ENCODE measurements at regions not wholly inside any gene's neighbourhood (a gene's known extent, or its start where the extent isn't known, plus 50 kb on each side); places are given as distances from the start of the nearest gene placed in this dataset.
"Not testable (repeated sequence)": the region's sequence is repeated elsewhere in the genome, so short reads cannot be mapped to it uniquely, and the experiment has no call there.

DNA sequence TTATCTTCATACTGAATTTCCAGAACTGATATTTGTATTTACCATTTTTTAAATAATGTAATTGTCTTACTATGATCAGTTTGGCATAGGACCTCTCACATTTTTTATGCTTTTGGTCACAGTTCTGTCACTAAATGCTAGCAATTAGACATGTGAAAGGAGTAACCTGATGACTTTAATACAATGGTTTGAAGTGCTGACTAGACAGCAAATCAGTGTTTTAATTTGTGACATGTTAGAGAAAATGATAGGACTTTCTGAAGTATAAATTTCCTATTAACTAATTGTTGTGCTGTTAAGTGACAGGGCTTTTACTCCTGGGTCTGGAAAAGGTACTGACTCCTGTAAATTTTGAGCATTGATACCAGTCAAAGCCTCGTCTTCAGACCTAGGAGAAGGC is 117.5 kb downstream of the ZNF330 start:
- in situ Hi-C loops (cut with HindIII; ENCODE audit: low pct_unique_long_range_greater_than_20kb, low sequenced_read_pairs) = no loop called here
- DNase-seq (ENCODE audit: low read depth) = no peak

DNA sequence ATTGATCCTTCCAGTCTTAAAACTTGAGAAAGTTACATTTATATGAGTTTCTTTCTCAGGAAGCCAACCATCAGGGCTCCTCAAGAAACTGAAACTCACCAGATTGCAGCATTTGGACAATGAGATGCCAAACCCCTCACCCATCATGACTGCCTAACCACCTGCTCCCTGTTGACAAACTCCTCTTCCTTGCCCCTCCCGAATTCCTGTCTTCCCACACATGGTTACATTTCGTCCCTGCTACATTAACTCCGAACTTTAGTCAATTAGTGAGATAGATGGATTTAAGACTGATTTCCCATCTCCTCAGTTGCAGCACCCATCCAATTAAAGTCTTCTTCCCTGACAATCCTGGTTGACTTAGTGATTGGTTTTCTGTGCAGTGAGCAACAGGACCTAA is 118.7 kb downstream of the ZNF330 start:
- in situ Hi-C loops (cut with HindIII; ENCODE audit: low pct_unique_long_range_greater_than_20kb, low sequenced_read_pairs) = no loop called here
- DNase-seq (ENCODE audit: low read depth) = no peak

DNA sequence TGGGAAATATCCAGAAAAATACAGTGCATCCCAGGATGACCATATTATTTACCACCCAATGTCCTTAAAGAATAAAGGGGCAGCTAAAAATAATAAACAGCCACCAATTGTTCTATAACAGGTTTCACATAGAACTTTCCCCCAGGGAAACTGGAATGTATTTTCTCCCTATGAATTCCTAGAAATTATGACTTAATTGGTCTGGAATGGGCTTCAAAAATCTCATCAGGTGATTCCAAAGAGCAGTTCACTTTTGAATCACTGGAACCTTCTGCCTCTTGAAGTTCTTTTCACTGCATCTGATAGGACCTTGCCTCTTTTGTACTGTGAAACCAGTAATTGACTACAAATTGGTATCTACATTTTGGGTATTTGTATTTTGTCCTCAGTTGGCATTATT is 119.3 kb downstream of the ZNF330 start:
- no peak for DNase-seq (ENCODE audit: low read depth)
- in situ Hi-C loops (cut with HindIII; ENCODE audit: low pct_unique_long_range_greater_than_20kb, low sequenced_read_pairs) = no loop called here

DNA sequence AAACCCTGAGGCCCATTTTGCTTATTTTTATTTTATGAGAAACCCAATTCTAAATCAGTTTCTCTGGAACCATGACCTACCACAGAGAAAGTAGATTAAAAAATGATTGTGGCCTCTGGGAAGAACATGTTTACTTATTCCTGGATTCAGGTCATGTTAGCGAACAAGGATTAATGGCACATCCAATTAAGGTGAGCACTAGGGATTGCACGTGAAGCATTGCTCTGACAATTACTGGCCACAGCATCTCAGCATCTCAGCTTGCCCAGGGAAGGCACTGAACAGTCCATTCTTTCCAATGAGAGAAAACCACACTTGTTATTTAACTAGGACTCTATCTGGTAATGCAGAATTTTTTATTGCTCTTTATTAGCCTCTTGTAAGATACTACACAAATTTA is 119.8 kb downstream of the ZNF330 start:
- in situ Hi-C loops (cut with HindIII; ENCODE audit: low pct_unique_long_range_greater_than_20kb, low sequenced_read_pairs) = no loop called here
- no peak for DNase-seq (ENCODE audit: low read depth)

DNA sequence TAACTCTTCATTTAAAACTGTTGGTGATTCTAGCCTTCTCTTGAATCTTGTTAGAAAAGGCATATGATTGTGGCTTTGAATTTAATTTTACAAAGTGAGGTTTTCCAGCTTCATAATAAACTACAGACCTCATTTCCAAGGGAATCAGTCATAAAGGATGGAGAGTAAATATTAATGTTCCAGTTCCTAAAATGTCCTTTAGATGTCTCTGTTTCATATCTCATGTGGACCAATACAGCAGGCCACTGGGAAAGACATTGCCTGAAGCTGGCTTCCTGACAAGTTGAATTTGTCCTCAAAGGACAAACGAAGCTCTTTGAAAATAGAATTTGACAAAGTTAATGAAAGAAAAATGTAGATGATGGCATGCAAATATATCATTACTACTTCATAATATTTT is 125.4 kb downstream of the ZNF330 start:
- in situ Hi-C loops (cut with HindIII; ENCODE audit: low pct_unique_long_range_greater_than_20kb, low sequenced_read_pairs) = no loop called here
- peak; percentile 43 for DNase-seq (ENCODE audit: low read depth)

DNA sequence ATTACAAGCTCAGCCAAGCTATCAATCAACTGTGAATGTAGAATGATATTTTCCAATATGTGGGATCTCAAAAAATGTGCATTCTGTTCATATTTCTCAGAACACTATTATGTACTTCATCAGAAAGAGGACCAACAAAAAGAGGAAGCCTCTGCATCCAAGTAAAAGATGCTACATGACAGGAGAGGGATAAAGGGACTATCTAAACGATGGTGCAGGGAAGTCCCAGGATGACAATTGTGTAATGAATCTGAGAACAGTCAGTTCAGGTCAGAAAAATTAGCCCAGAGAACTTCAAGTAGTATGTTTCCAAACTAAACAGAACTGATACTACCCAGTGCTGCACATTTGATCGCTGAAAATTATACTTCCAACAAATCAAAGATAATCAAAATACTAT is 127.0 kb downstream of the ZNF330 start:
- in situ Hi-C loops (cut with HindIII; ENCODE audit: low pct_unique_long_range_greater_than_20kb, low sequenced_read_pairs) = no loop called here
- DNase-seq (ENCODE audit: low read depth) = no peak

DNA sequence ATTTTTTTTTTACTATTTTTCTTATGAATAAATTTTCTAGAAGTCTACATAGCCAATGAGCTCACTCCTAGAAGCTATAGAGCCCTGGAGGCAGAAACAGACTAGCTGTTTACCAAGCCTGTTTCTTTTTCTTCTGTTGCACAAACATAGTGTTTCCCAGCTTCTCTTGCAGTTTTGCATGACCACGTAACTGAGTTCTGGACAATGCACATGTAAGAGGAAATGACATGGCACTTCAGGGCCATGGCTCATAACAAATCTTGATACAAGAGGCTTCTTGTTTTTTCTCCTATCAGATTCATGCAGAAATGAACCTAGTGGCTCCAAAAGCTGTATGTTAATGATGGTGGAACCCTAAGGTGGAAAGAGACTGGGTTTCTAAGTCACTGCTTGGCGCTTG is 127.4 kb downstream of the ZNF330 start:
- DNase-seq (ENCODE audit: low read depth) = no peak
- in situ Hi-C loops (cut with HindIII; ENCODE audit: low pct_unique_long_range_greater_than_20kb, low sequenced_read_pairs) = no loop called here

DNA sequence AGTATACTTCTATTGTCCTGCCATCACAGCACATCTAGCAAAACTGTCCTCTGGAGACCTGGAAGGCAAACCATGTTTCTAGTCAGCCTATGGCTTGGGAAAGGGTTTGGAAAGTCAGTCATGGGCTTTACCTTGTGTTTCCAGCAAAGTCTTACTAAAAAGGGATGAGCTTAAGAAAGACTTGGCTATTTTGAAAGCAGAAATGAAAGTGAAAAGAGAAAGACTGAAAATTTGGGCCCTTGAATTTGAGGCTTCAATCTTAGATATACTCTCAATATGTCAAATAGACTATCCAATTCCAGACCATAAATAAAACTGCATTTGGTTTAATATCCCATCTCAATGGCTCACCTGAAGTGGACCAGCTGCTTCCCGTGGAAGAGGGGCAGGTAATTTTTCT is 127.9 kb downstream of the ZNF330 start:
- in situ Hi-C loops (cut with HindIII; ENCODE audit: low pct_unique_long_range_greater_than_20kb, low sequenced_read_pairs) = no loop called here
- DNase-seq (ENCODE audit: low read depth) = no peak

DNA sequence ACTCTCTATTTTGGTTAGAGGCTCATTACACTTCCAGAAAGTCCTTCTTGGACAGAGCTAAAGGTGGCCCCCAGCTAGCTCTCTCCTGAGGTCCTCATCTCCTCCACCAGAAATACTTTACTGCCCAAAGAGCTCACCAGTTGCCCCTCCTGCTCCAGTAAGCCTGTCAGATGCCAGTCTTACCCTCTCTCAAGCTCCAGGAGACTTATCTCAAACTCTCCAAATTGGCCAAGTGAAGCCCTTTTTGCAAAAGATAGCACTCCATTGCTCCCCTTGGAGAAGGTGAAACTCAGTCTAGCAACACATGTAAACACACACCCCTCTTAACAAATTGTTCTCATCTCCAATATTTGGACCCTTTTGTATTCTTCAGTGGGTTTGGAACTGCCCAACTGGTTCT is 128.5 kb downstream of the ZNF330 start:
- in situ Hi-C loops (cut with HindIII; ENCODE audit: low pct_unique_long_range_greater_than_20kb, low sequenced_read_pairs) = no loop called here
- no peak for DNase-seq (ENCODE audit: low read depth)

DNA sequence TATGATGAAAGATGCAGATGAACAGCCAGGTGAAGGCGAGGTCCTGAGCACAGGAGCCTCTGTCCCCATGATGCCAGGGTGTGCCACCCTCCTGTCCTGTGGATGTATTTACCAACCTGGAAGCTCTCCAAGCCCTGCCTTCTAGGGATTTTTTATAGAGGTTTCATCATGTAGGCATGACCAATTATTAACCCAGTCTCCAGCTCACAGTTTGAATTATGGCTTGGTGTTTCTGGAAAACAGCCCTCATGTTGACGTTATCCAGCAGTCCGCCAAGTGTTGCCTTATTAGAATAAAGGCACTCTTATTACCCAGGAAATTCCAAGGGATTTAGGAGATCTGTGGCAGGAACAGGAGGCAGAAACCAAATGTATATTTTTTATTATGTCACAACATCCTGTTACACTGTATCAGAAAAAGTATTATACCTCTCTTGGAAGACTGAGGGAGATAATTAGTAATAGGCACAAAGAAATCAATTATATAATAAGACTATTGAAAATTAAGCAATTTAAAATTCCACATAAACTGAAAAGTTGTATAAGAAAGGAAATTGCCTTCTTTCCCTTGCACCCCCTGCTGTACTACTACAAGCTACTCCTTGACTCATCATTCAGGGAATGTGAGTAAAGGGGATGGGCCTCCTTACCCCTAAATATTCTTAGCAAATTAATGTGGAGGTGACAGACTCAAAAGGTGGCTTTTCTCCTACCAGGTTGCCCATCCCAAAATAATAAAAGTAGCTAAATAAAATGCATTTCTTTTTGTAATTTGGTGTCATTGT is 129.6 kb downstream of the ZNF330 start:
- in situ Hi-C loops (cut with HindIII; ENCODE audit: low pct_unique_long_range_greater_than_20kb, low sequenced_read_pairs) = no loop called here
- peak; percentile 88 for DNase-seq (ENCODE audit: low read depth)

DNA sequence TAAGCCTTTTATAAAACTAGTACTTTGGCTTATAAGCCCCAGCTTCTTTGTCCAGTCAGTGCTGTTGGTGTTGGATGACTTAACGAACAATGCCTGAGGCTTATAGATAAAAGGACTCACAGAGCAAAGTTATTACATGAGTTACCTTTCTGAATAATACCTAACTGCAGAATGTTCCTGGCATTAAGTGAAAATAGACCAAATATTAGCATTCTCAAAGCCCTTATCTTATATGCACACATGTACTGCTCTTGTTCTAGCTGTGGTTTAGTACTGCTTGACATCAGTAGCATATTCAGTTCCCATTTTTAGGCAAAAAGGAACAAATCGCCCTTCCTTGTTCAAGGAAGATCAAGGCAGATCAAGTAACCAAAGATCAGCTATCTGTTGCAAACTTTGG is 131.6 kb downstream of the ZNF330 start:
- in situ Hi-C loops (cut with HindIII; ENCODE audit: low pct_unique_long_range_greater_than_20kb, low sequenced_read_pairs) = no loop called here
- no peak for DNase-seq (ENCODE audit: low read depth)

DNA sequence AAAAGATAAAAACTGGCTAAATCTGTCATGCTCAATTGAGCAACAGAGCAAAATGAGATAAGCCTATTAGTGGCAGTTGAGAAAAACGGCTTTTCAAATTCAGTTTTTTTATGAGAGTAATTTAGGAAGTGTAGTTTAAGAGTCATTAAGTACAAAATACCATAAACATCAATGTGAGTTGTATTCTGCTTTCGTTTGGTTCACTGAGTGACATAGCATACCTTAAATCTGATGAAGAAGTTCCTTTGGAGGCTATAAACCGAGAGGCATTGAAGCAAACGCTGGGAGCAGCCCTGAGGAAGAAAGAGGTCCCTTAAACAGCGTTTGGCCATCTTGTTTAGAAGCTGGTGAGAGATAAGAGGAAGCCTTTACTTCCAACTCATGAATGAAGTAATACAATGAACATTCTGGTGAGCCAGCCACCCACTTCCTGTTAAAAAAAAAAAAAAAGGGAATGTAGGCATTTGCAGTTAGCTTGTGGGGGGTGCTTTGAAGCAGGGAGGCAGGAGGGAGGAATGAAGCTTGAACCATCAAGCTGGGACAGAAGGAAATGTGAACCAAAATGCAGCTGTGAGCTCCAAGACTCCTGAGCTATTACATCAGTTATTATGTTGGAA is 132.3 kb downstream of the ZNF330 start:
- in situ Hi-C loops (cut with HindIII; ENCODE audit: low pct_unique_long_range_greater_than_20kb, low sequenced_read_pairs) = no loop called here
- DNase-seq (ENCODE audit: low read depth) = peak; percentile 38

DNA sequence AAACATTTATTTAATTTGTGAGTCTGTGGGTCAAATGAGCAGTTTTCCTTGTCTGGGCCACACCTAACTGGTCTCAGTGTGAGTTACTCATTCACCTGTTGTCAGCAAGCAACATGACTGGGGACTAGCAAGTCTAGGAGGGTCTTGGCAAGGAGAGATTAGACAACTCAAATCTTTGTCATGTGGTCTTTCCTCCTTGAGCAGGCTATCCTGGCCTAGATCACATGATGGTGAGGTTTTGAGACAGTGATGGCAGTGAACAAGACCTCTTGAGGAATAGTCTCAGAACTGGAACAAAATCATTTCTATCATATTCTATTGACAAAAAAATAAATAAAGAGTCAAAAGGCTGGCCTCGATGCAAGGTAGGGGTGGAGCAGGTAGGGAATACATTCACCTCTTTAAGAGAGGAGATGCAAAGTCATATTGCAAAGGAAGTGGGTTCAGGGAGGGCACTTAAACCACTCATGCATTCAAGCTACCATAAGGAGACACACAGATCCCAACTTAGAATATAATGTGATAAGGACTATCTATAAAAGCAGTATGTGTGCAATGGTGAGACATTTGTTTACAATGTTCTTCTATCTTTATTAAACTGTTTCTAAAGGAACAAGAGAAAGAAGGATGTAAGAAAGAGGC is 135.7 kb downstream of the ZNF330 start:
- no peak for DNase-seq (ENCODE audit: low read depth)
- in situ Hi-C loops (cut with HindIII; ENCODE audit: low pct_unique_long_range_greater_than_20kb, low sequenced_read_pairs) = no loop called here

DNA sequence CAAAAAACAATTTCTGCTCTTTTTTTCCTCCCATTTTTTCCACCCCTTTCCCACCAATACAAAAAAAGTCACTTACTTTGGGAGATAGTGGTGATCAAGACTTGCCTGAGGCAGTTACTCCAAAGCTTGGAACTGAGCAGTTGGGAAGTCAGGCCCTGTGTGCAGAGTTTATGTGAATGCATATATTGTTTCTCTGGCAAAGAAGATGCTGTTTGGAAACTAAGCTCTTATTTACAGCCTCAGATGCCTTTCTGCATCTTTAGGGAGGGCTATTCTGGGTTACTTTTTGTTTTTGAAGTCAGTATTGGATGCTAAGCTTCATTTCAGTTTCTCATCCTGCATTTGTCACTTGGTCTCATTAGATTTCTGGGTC is 136.3 kb downstream of the ZNF330 start:
- in situ Hi-C loops (cut with HindIII; ENCODE audit: low pct_unique_long_range_greater_than_20kb, low sequenced_read_pairs) = no loop called here
- DNase-seq (ENCODE audit: low read depth) = no peak

DNA sequence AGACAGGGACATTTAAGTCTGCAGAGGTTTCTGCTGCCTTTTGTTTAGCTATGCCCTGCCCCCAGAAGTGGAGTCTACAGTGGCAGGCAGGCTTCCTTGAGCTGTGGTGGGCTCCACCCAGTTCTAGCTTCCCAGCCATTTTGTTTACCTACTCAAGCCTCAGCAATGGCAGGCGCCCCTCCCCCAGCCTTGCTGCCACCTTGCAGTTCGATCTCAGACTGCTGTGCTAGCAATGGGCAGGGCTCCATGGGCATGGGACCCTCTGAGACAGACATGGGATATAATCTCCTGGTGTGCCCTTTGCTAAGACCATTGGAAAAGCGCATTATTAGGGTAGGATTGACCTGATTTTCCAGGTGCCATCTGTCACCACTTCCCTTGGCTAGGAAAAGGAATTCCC is 147.5 kb downstream of the ZNF330 start:
- in situ Hi-C loops (cut with HindIII; ENCODE audit: low pct_unique_long_range_greater_than_20kb, low sequenced_read_pairs) = not testable (repeated sequence)

DNA sequence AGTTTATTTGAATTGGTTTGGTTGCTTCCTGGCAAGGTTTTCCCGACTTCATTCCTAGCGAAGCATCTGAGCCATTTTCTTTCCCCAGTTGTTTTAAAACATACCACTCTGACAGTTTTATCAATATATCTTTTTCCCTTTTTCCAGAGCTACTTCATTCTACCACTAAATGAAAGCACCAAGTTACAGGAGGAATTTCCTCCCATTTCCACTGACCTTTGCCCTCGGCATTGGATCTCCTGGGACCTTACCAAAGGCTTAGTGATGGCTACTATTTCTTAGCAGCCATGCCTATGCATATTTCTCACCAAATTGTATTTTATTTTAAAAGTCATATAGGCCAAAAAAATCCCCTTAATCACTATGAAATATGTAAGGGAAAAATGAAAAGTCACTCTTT is 150.5 kb downstream of the ZNF330 start:
- in situ Hi-C loops (cut with HindIII; ENCODE audit: low pct_unique_long_range_greater_than_20kb, low sequenced_read_pairs) = no loop called here
- DNase-seq (ENCODE audit: low read depth) = no peak

More for the DNA sequence above, 147.5 kb downstream of the ZNF330 start:
- DNase-seq (ENCODE audit: low read depth) = not testable (repeated sequence)

DNA sequence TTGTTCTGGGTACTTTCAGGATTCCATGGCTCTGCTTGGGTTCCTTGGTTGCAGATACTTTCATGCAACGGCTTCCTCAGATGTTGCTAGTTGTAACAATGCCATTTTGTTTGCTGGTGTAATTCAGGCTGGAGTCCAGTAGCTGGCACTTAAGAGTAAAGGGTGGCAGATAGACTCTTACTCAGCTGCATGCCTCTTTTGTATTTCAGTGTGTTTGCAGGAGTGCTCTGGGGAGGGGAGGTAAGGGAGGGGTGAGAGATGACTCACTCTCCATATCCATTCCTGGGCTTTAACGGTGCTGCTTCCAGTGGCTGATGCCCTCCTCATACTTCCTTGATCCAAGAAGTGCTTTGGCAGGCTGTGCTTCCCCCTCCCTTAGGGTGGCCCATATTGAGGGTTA is 155.2 kb downstream of the ZNF330 start:
- DNase-seq (ENCODE audit: low read depth) = peak; percentile 93
- in situ Hi-C loops (cut with HindIII; ENCODE audit: low pct_unique_long_range_greater_than_20kb, low sequenced_read_pairs) = no loop called here

DNA sequence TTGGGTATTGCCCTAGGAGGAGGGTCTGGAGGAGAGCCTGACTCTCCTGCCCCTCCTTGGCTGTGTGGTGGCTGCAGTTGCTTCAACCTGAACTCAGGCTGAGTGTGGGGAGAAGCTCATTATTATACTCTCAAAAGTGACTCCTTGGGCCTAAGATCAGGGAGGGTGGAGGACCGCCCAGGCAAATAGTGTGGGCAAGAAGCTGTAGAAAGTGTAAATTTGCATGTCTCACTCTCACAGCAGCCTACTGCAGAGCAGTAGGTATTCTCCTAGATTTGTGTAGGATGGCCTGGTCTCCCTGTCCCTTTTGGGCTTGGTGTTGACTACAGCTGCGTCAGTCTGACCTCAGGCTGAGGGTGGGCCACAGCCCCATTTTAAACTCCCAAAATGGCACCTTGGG is 156.1 kb downstream of the ZNF330 start:
- in situ Hi-C loops (cut with HindIII; ENCODE audit: low pct_unique_long_range_greater_than_20kb, low sequenced_read_pairs) = no loop called here

DNA sequence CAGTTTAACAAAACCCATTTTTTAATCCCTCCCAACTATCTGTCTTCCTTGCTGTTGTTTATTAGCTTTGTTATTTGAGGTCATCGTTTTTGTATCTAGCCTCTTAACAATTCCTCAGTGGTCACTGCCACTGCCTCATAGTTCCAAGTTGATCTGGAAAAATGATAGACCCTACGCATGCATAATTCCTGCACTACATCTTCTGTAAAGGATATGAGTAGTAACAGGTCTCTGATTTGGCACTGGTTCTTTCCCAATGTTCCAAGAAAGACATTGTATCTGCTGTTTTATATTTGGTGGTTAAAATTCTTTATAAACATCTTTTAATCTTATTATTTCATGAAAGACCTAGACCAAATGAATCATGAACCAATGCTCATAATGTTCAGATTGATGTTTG is 166.6 kb downstream of the ZNF330 start:
- DNase-seq (ENCODE audit: low read depth) = no peak
- in situ Hi-C loops (cut with HindIII; ENCODE audit: low pct_unique_long_range_greater_than_20kb, low sequenced_read_pairs) = no loop called here

More for the DNA sequence above, 156.1 kb downstream of the ZNF330 start:
- DNase-seq (ENCODE audit: low read depth) = no peak

DNA sequence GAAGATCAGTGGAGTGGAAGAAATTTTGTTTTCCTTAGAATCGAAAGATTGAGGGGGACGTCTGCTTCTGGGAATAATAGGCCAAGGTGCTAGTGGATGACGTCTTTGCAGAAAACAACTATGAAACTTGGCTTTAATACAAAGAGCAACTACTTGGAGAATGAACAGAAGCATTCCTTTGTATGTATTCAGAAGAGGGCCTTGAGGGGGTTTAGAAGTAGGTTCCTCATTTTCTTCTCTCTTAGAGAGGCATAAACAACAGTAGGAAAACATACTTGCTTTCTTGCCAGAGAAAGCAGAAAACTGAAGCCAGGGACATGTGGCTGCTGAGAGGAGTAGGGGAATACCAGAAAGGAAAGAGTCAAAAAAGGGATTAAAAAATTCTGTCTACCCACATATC is 167.8 kb downstream of the ZNF330 start:
- in situ Hi-C loops (cut with HindIII; ENCODE audit: low pct_unique_long_range_greater_than_20kb, low sequenced_read_pairs) = no loop called here
- no peak for DNase-seq (ENCODE audit: low read depth)
